DOHH2 (cell line): ENCODE measurements at regions not wholly inside any gene's neighbourhood (a gene's known extent, or its start where the extent isn't known, plus 50 kb on each side); places are given as distances from the start of the nearest gene placed in this dataset.

Experiments used
- CTCF ChIP-seq: fragments of 200-600 bp; sonication (generic); IDR thresholded peaks from one replicate; pipeline ENCODE4 v1.5.1; 2014; ENCODE audit warnings: antibody characterized with exemption, mild to moderate bottlenecking, low read depth, low read length; ENCODE audit not compliant: poor library complexity, severe bottlenecking
- EZH2phosphoT487 ChIP-seq: fragments of 200-600 bp; sonication (generic); IDR thresholded peaks from 2 replicates; pipeline ENCODE4 v1.6.1; 2017; ENCODE audit warnings: borderline replicate concordance, mild to moderate bottlenecking, antibody characterized with exemption, low read length, moderate library complexity, mixed read lengths

GRCh38 chr1:90334137-90334536 is 339.2 kb downstream of the ZNF326 start:
- no peak for TF ChIP-seq CTCF
- no peak for TF ChIP-seq EZH2phosphoT487
